Spleen (tissue), 11 donors: ENCODE measurements at regions not wholly inside any gene's neighbourhood (a gene's known extent, or its start where the extent isn't known, plus 50 kb on each side); places are given as distances from the start of the nearest gene placed in this dataset.

ENCODE experiments used
- DNase-seq: peaks from one replicate; pipeline ENCODE4 v3.0.0-alpha.2; 2020
- H3K27ac ChIP-seq, 8 donors: fragments of 200-600 bp; sonication (generic) in 7 of 8; 1 replicate in 4 of 8; 2 replicates in 4 of 8; pipeline versions ENCODE4 v1.5.0 to v1.8.0; 2016 to 2021; ENCODE audit warnings: inconsistent platforms in 4 of 8, mild to moderate bottlenecking in 4 of 8, moderate library complexity in 1 of 8
- H3K27me3 ChIP-seq, 7 donors: fragments of 200-600 bp; sonication (generic) in 6 of 7; replicated peaks in 1 of 7; 1 replicate in 4 of 7; 2 replicates in 3 of 7; pipeline versions ENCODE4 v1.5.0 to v1.8.0; 2016 to 2021; ENCODE audit warnings: inconsistent platforms in 3 of 7, mild to moderate bottlenecking in 1 of 7
- H3K36me3 ChIP-seq, 6 donors: fragments of 200-600 bp; sonication (generic) in 5 of 6; 1 replicate in 4 of 6; 2 replicates in 2 of 6; pipeline versions ENCODE4 v1.5.0 to v1.8.0; 2016 to 2021; ENCODE audit warnings: inconsistent platforms in 2 of 6
- H3K4me1 ChIP-seq, 6 donors: fragments of 200-600 bp; sonication (generic) in 5 of 6; 1 replicate in 3 of 6; 2 replicates in 3 of 6; pipeline versions ENCODE4 v1.5.0 to v1.8.0; 2016 to 2021; ENCODE audit warnings: inconsistent platforms in 3 of 6
- H3K4me3 ChIP-seq, 8 donors: fragments of 200-600 bp; sonication (generic) in 7 of 8; 1 replicate in 4 of 8; 2 replicates in 4 of 8; pipeline versions ENCODE4 v1.5.0 to v1.8.0; 2016 to 2021; ENCODE audit warnings: inconsistent platforms in 4 of 8, mild to moderate bottlenecking in 4 of 8, moderate library complexity in 2 of 8
- H3K9me3 ChIP-seq, 8 donors: fragments of 200-600 bp; sonication (generic) in 7 of 8; 1 replicate in 4 of 8; 2 replicates in 4 of 8; pipeline versions ENCODE4 v1.5.0 to v1.8.0; 2016 to 2021; ENCODE audit warnings: inconsistent platforms in 4 of 8
- POLR2A ChIP-seq, 3 donors: fragments of 450-650 bp; IDR thresholded peaks; one replicate each; pipeline ENCODE4 v1.5.1; 2017; ENCODE audit warnings: antibody characterized with exemption in 3 of 3, mild to moderate bottlenecking in 1 of 3
- POLR2AphosphoS5 ChIP-seq, 3 donors: sonication (generic); formaldehyde crosslinking; IDR thresholded peaks; one replicate each; pipeline ENCODE4 v1.5.1; 2017; ENCODE audit warnings: antibody characterized with exemption in 3 of 3
- WGBS, 5 donors: extraction: QIAGEN DNeasy Blood & Tissue Kit in 3 of 5; methylation state at CpG; one replicate each; pipeline versions ENCODE4 v1.1.5 to v1.1.7; 2013 to 2018; 5-methylcytosine and 5-hydroxymethylcytosine counted together
- intact Hi-C: fragments of 100-400 bp; cut with DNase I; formaldehyde crosslinking; loops from one replicate; pipeline ENCODE4 v1.15.0; 2023; ENCODE audit warnings: low total_unique reads
- TF ChIP-seq, protein P1 (sequence below), 11 experiments: fragments of 200-600 bp in 7 of 11; fragments of 450-650 bp in 4 of 11; sonication (generic) in 4 of 11; IDR thresholded peaks in 8 of 11; conservative IDR thresholded peaks in 3 of 11; 1 replicate in 7 of 11; 2 replicates in 4 of 11; pipeline versions ENCODE4 v1.4.0 to v1.8.0; 2016 to 2021; ENCODE audit warnings: antibody characterized with exemption in 11 of 11, inconsistent platforms in 4 of 11, mild to moderate bottlenecking in 1 of 11
- donor health status: healthy with polysubstance abuse.
- donor health status: DM: no; HTN: no; CAD: no; lungs with moderate emphysema.
- donor health status: DM: no; HTN: no; CAD: no.
- donor health status: Bipolar disorder and iron deficiency.
- donor health status: healthy.
- donor health status: DM: no; HTN: no; CAD: no.
- donor health status: DM: yes; HTN: yes; CAD: no.

DNA sequence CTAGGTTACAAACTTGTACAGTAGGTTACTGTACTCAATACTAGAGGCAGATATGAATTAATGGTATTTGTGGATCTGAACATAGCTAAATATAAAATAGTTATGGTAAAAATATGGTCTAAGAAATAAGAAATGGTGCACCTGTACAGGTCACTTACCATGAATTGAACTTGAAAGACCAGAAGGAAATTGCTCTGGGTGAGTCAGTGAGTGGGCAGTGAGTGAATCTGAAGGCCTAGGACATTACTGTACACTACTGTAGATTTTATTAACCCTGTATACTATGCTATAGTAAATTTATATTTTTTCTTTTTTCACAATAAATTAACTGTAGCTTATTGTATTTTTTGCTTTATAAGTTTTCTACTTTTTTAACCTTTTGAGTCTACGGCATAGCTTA lies 1020.4 kb downstream of the CDH18 start:
- intact Hi-C loops = no loop called here
- no peak overlapping the region for H3K27ac ChIP-seq
- H3K27me3 ChIP-seq = no peaks in the 10 kb centered on the region
- H3K4me3 ChIP-seq = no peak overlapping the region
- no peaks in the 10 kb centered on the region for H3K36me3 ChIP-seq
- no peaks in the 10 kb centered on the region for H3K4me1 ChIP-seq
- H3K9me3 ChIP-seq = no peaks in the 10 kb centered on the region
- DNase-seq = no peak
- TF ChIP-seq POLR2AphosphoS5 (IDR thresholded peaks at IDR 0.05) (no peak), POLR2A (IDR thresholded peaks at IDR 0.05) (no peak)
- TF ChIP-seq, protein P1, sequence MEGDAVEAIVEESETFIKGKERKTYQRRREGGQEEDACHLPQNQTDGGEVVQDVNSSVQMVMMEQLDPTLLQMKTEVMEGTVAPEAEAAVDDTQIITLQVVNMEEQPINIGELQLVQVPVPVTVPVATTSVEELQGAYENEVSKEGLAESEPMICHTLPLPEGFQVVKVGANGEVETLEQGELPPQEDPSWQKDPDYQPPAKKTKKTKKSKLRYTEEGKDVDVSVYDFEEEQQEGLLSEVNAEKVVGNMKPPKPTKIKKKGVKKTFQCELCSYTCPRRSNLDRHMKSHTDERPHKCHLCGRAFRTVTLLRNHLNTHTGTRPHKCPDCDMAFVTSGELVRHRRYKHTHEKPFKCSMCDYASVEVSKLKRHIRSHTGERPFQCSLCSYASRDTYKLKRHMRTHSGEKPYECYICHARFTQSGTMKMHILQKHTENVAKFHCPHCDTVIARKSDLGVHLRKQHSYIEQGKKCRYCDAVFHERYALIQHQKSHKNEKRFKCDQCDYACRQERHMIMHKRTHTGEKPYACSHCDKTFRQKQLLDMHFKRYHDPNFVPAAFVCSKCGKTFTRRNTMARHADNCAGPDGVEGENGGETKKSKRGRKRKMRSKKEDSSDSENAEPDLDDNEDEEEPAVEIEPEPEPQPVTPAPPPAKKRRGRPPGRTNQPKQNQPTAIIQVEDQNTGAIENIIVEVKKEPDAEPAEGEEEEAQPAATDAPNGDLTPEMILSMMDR (IDR thresholded peaks at IDR 0.05 in 8 of 11, conservative IDR thresholded peaks at IDR 0.05 in 3 of 11) = no peak
- 89 to 96% (median 94%) methylated on average over 1 of the region's 1 CpG for WGBS, 5 donors

DNA sequence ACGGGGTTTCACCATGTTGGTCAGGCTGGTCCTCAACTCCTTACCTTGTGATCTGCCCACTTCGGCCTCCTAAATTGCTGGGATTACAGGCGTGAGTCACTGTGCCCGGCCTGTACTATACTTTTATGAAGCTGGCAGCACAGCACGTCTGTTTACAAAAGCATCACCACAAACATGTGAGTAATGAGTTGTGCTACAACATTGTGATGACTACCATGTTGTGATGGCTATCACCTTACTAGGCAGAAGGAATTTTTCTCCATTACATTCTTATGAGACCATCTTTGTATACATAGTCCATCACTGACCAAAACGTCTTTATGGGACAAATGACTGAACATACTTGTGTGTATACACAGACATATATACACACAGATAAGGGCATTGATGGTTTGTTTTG lies 1019.0 kb downstream of the CDH18 start:
- 72 to 87% (median 77%) methylated on average over 5 to 6 of the region's 6 CpGs for WGBS, 5 donors
- intact Hi-C loops = no loop called here
- TF ChIP-seq POLR2AphosphoS5 (IDR thresholded peaks at IDR 0.05) (no peak), POLR2A (IDR thresholded peaks at IDR 0.05) (no peak)
- TF ChIP-seq, protein P1 (IDR thresholded peaks at IDR 0.05 in 8 of 11, conservative IDR thresholded peaks at IDR 0.05 in 3 of 11) = no peak

DNA sequence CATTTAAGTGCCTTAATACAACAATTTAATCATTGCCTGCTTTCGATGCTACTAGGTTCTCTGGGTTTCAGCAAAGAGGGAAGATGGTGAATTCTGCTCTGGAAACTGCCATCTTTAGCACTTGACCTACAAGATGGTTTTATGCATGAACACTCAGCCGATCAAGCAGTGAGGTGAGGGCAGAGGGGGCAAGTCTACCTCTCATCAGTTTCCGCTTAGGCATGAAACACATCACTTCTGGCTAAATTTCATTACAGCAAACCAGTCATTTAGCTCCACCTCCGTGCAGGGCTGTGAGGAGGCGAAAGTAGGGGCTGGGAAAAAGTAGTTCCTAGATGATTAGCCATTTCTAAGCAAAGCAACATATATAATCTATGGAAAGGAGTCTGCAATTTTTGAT lies 1018.0 kb downstream of the CDH18 start:
- TF ChIP-seq, protein P1 (IDR thresholded peaks at IDR 0.05 in 8 of 11, conservative IDR thresholded peaks at IDR 0.05 in 3 of 11) = no peak
- 62 to 89% (median 77%) methylated on average over 5 of the region's 5 CpGs for WGBS, 5 donors
- Histone ChIP-seq H3K36me3 (no peaks in the 10 kb centered on the region), H3K9me3 (no peaks in the 10 kb centered on the region), H3K27ac (no peak overlapping the region), H3K27me3 (no peaks in the 10 kb centered on the region), H3K4me1 (no peaks in the 10 kb centered on the region), H3K4me3 (no peak overlapping the region)
- DNase-seq = no peak
- intact Hi-C loops = no loop called here

More for the DNA sequence above, 1019.0 kb downstream of the CDH18 start:
- H3K9me3 ChIP-seq = no peaks in the 10 kb centered on the region
- DNase-seq = no peak
- no peaks in the 10 kb centered on the region for H3K4me1 ChIP-seq
- no peak overlapping the region for H3K27ac ChIP-seq
- no peaks in the 10 kb centered on the region for H3K27me3 ChIP-seq
- H3K36me3 ChIP-seq = no peaks in the 10 kb centered on the region
- no peak overlapping the region for H3K4me3 ChIP-seq

DNA sequence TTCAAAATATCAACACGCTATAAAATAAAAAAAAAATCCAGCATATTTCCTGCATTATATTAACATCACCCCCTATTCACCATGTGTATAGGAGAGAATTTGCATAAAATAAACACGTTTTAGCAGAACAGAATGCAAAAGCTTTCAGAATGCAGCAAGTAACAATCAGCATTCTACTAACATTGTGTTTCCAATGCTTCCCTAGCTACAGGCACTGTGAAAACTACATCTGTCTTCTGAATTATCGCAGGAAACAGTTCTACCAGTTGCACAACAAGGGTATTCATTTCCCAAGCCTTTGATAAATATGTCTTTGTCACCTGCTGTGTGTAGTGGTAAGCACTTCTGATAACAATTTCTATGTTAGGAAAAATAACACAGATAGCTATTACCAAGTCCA lies 1015.8 kb downstream of the CDH18 start:
- no peak overlapping the region for H3K27ac ChIP-seq
- TF ChIP-seq POLR2AphosphoS5 (IDR thresholded peaks at IDR 0.05) (no peak), POLR2A (IDR thresholded peaks at IDR 0.05) (no peak)
- TF ChIP-seq, protein P1 (IDR thresholded peaks at IDR 0.05 in 8 of 11, conservative IDR thresholded peaks at IDR 0.05 in 3 of 11) = no peak
- intact Hi-C loops = no loop called here
- H3K9me3 ChIP-seq = no peaks in the 10 kb centered on the region
- H3K4me3 ChIP-seq = no peak overlapping the region
- no peaks in the 10 kb centered on the region for H3K36me3 ChIP-seq
- no peaks in the 10 kb centered on the region for H3K27me3 ChIP-seq
- DNase-seq = no peak
- 55 to 65% (median 63%) methylated on average over 3 of the region's 3 CpGs for WGBS, 5 donors
- no peaks in the 10 kb centered on the region for H3K4me1 ChIP-seq
